ENCODE measurements at regions not wholly inside any gene's neighbourhood (a gene's known extent, or its start where the extent isn't known, plus 50 kb on each side); places are given as distances from the start of the nearest gene placed in this dataset.

DNA sequence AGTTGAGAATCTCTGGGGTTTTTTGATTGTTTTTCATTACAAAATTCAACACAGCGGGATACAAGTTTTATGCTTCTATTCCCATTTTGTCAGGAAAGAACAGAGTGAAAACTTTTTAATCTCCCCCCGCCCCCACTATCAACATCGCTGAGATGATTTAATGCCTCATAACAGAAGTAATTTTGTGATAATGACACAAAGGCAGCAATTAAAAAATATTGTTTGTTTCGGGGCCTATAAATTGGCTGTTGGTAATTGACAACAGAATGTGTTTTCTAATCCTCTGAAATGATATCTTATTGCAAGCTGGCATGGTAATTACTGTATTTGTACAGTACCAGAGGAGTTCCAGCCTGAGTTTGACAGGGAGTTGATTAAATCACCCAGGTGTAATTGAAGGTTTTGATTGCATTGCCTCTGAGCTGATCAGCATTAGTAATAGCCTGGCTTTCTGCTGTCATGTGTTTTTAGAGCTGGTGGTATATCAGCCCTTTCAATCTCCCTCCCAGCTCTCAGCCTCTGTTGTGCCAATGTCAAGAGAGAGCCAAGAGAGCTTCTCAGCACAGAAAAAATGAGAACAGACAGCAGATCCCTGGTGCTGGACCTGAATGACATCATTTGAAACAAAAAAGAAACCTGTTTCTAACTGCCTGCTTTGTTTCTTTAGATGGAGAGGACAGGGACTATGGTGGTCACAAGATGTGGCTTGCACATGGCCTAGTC, 265.1 kb downstream of the FAM76B start:
- no TSS peak for BruUV-seq (replicated peaks)
- Histone ChIP-seq H3K9me3 (ENCODE audit: low read depth, low read length, poor library complexity, severe bottlenecking) (no peaks in the 10 kb centered on the region), H3K27me3 (replicated peaks; ENCODE audit: insufficient read depth, low read depth, low read length, poor library complexity) (peaks cover 14% of the 10 kb centered on the region), H3K4me1 (ENCODE audit: insufficient read depth, low read length, poor library complexity, severe bottlenecking) (peaks cover 22% of the 10 kb centered on the region), H3K4me3 (ENCODE audit: low read depth, low read length, poor library complexity, severe bottlenecking) (no peak overlapping the region), H3K36me3 (ENCODE audit: insufficient read depth, low read length, poor library complexity, severe bottlenecking) (no peaks in the 10 kb centered on the region), H3K27ac (ENCODE audit: low read depth, low read length, poor library complexity, severe bottlenecking) (no peak overlapping the region)
- ChIA-PET CTCF (no interaction called here), POLR2A (ENCODE audit: low non-redundant PET) (interaction anchor here (0.7 kb wide), 1 partner anchor 714 kb away, joined by 4 read pairs; no protein-coding TSS in a partner anchor)
- intact Hi-C loops (cut with micrococcal nuclease; ENCODE audit: unreplicated experiment), result loop anchor here (5.0 to 10.0 kb wide), 2 partner anchors 180 to 372 kb away; no protein-coding TSS in a partner anchor
- no peak for TF ChIP-seq EZH2 (IDR thresholded peaks at IDR 0.05; ENCODE audit: borderline replicate concordance, low read depth, low read length, poor library complexity, severe bottlenecking)
- TF ChIP-seq, protein P1, sequence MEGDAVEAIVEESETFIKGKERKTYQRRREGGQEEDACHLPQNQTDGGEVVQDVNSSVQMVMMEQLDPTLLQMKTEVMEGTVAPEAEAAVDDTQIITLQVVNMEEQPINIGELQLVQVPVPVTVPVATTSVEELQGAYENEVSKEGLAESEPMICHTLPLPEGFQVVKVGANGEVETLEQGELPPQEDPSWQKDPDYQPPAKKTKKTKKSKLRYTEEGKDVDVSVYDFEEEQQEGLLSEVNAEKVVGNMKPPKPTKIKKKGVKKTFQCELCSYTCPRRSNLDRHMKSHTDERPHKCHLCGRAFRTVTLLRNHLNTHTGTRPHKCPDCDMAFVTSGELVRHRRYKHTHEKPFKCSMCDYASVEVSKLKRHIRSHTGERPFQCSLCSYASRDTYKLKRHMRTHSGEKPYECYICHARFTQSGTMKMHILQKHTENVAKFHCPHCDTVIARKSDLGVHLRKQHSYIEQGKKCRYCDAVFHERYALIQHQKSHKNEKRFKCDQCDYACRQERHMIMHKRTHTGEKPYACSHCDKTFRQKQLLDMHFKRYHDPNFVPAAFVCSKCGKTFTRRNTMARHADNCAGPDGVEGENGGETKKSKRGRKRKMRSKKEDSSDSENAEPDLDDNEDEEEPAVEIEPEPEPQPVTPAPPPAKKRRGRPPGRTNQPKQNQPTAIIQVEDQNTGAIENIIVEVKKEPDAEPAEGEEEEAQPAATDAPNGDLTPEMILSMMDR (conservative IDR thresholded peaks at IDR 0.05; ENCODE audit: low read depth, low read length), result no peak
- DNase-seq (ENCODE audit: low spot score), result no peak

DNA sequence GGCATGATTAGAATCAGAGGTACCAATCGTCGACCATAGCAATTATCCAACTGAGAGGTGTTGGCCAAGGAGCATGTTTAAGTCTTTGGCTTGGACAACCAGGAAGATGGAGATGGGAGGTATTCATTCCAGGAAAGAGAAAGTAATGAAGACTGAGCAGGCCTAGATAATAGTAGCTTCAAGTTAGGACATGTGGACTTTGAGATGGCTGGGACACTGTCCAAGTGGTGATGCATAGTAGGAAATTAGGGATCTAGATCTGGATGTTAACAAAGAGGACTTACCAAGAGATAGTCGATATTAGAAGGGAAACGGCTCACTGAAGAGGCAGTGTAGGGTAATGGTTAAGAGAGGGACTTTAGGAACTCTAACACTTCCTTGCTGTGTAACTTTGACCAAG, 266.7 kb downstream of the FAM76B start:
- ChIA-PET POLR2A (ENCODE audit: low non-redundant PET) (no interaction called here), CTCF (no interaction called here)
- BruUV-seq (replicated peaks), result no TSS peak

DNA sequence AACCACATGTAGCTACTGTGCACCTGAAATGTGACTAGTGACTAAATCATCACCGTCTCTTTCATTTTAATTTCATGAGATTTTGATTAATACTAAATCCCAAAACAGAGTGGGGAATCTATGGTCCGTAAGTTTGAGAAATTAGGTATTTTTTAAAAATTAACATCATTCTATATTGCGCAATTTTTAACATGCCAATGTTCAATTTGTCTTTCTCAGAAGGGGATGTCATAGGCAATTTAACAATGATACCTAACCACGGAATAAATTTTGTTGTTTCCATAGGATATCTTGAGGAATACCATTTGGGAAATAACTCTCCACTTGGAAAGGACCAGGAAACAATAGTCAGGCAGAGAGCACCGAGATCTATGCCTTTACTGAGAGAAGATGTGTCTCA, 267.7 kb downstream of the FAM76B start:
- Histone ChIP-seq H3K9me3 (ENCODE audit: low read depth, low read length, poor library complexity, severe bottlenecking) (no peaks in the 10 kb centered on the region), H3K27ac (ENCODE audit: low read depth, low read length, poor library complexity, severe bottlenecking) (no peak overlapping the region), H3K4me3 (ENCODE audit: low read depth, low read length, poor library complexity, severe bottlenecking) (no peak overlapping the region), H3K36me3 (ENCODE audit: insufficient read depth, low read length, poor library complexity, severe bottlenecking) (no peaks in the 10 kb centered on the region), H3K27me3 (replicated peaks; ENCODE audit: insufficient read depth, low read depth, low read length, poor library complexity) (peaks cover 29% of the 10 kb centered on the region), H3K4me1 (ENCODE audit: insufficient read depth, low read length, poor library complexity, severe bottlenecking) (peaks cover 26% of the 10 kb centered on the region)
- no TSS peak for BruUV-seq (replicated peaks)
- TF ChIP-seq, protein P1 (conservative IDR thresholded peaks at IDR 0.05; ENCODE audit: low read depth, low read length), result no peak
- TF ChIP-seq EZH2 (IDR thresholded peaks at IDR 0.05; ENCODE audit: borderline replicate concordance, low read depth, low read length, poor library complexity, severe bottlenecking), result no peak
- POLR2A ChIA-PET (ENCODE audit: low non-redundant PET), result no interaction called here
- intact Hi-C loops (cut with micrococcal nuclease; ENCODE audit: unreplicated experiment), result loop anchor here (5.0 to 10.0 kb wide), 2 partner anchors 183 to 370 kb away; no protein-coding TSS in a partner anchor
- DNase-seq (ENCODE audit: low spot score), result no peak
- CTCF ChIA-PET, result no interaction called here

More for the DNA sequence above, 266.7 kb downstream of the FAM76B start:
- H3K36me3 ChIP-seq (ENCODE audit: insufficient read depth, low read length, poor library complexity, severe bottlenecking), result no peaks in the 10 kb centered on the region
- H3K27ac ChIP-seq (ENCODE audit: low read depth, low read length, poor library complexity, severe bottlenecking), result no peak overlapping the region
- H3K4me1 ChIP-seq (ENCODE audit: insufficient read depth, low read length, poor library complexity, severe bottlenecking), result peaks cover 22% of the 10 kb centered on the region
- intact Hi-C loops (cut with micrococcal nuclease; ENCODE audit: unreplicated experiment), result loop anchor here (5.0 to 10.0 kb wide), 2 partner anchors 182 to 371 kb away; no protein-coding TSS in a partner anchor
- no peaks in the 10 kb centered on the region for H3K9me3 ChIP-seq (ENCODE audit: low read depth, low read length, poor library complexity, severe bottlenecking)
- H3K27me3 ChIP-seq (replicated peaks; ENCODE audit: insufficient read depth, low read depth, low read length, poor library complexity), result peaks cover 22% of the 10 kb centered on the region
- no peak for TF ChIP-seq EZH2 (IDR thresholded peaks at IDR 0.05; ENCODE audit: borderline replicate concordance, low read depth, low read length, poor library complexity, severe bottlenecking)
- TF ChIP-seq, protein P1 (conservative IDR thresholded peaks at IDR 0.05; ENCODE audit: low read depth, low read length), result no peak
- DNase-seq (ENCODE audit: low spot score), result no peak
- no peak overlapping the region for H3K4me3 ChIP-seq (ENCODE audit: low read depth, low read length, poor library complexity, severe bottlenecking)

Measured in A673 (cell line).